A673 (cell line): ENCODE measurements at regions not wholly inside any gene's neighbourhood (a gene's known extent, or its start where the extent isn't known, plus 50 kb on each side); places are given as distances from the start of the nearest gene placed in this dataset.

ENCODE experiments used
- BruUV-seq: library from RNA; stranded (reverse); fragments of 400-500 nt; replicated peaks from 2 replicates; lab custom pipeline; 2021; lab: Mats Ljungman, UMichigan
- CTCF ChIA-PET: fragments of 300-600 bp; sonication (Branson Sonifier 250); formaldehyde crosslinking; loops from one replicate; lab custom pipeline; 2022; ENCODE audit warnings: antibody characterized with exemption; lab: Charles Lee
- POLR2A ChIA-PET: fragments of 300-600 bp; sonication (Branson Sonifier 250); formaldehyde crosslinking; loops from one replicate; lab custom pipeline; 2022; ENCODE audit warnings: antibody characterized with exemption; ENCODE audit not compliant: low non-redundant PET; lab: Charles Lee
- DNase-seq: peaks from one replicate; pipeline ENCODE4 v3.0.0-alpha.2; 2015; ENCODE audit warnings: low spot score
- H3K27ac ChIP-seq: fragments of 200-600 bp; sonication (generic); 2 replicates; pipeline ENCODE4 v1.5.1; 2016; ENCODE audit warnings: mixed run types, low read depth, mild to moderate bottlenecking, mixed read lengths, antibody characterized with exemption, low read length; ENCODE audit not compliant: poor library complexity, severe bottlenecking
- H3K27me3 ChIP-seq: fragments of 200-600 bp; sonication (generic); replicated peaks from 2 replicates; pipeline ENCODE4 v1.6.1; 2017; ENCODE audit warnings: mixed run types, low read depth, mild to moderate bottlenecking, mixed read lengths, antibody characterized with exemption, low read length; ENCODE audit not compliant: insufficient read depth, poor library complexity
- H3K36me3 ChIP-seq: fragments of 200-600 bp; sonication (generic); 2 replicates; pipeline ENCODE4 v1.6.1; 2016; ENCODE audit warnings: mixed run types, mild to moderate bottlenecking, mixed read lengths, antibody characterized with exemption, low read length; ENCODE audit not compliant: insufficient read depth, poor library complexity, severe bottlenecking
- H3K4me1 ChIP-seq: fragments of 200-600 bp; sonication (generic); 2 replicates; pipeline ENCODE4 v1.6.1; 2017; ENCODE audit warnings: mixed run types, mild to moderate bottlenecking, mixed read lengths, antibody characterized with exemption, low read length; ENCODE audit not compliant: insufficient read depth, poor library complexity, severe bottlenecking
- H3K4me3 ChIP-seq: fragments of 200-600 bp; sonication (generic); 2 replicates; pipeline ENCODE4 v1.5.1; 2016; ENCODE audit warnings: low read depth, mixed run types, mild to moderate bottlenecking, mixed read lengths, low read length; ENCODE audit not compliant: poor library complexity, severe bottlenecking
- H3K9me3 ChIP-seq: fragments of 200-600 bp; sonication (generic); 2 replicates; pipeline ENCODE4 v1.6.1; 2016; ENCODE audit warnings: mixed run types, low read depth, mild to moderate bottlenecking, mixed read lengths, antibody characterized with exemption, low read length; ENCODE audit not compliant: poor library complexity, severe bottlenecking
- EZH2 ChIP-seq: fragments of 200-600 bp; sonication (generic); IDR thresholded peaks from 2 replicates; pipeline ENCODE4 v1.6.1; 2017; ENCODE audit warnings: borderline replicate concordance, low read depth, mild to moderate bottlenecking, mixed read lengths, antibody characterized with exemption, low read length; ENCODE audit not compliant: poor library complexity, severe bottlenecking
- intact Hi-C: fragments of 100-400 bp; cut with micrococcal nuclease; formaldehyde crosslinking; loops from one replicate; pipeline ENCODE4 v1.10.0; 2022; ENCODE audit not compliant: unreplicated experiment
- TF ChIP-seq, protein P1 (sequence below): fragments of 300-800, 200-600 bp; sonication (generic); conservative IDR thresholded peaks from 2 replicates; pipeline ENCODE4 v1.5.1; 2017; ENCODE audit warnings: low read depth, mild to moderate bottlenecking, antibody characterized with exemption, low read length, moderate library complexity, mixed read lengths

GRCh38 chrX:144637731-144638130 lies 609.6 kb upstream of the SPANXN1 start:
- H3K4me3 ChIP-seq: no peak overlapping the region
- CTCF ChIA-PET: no interaction called here
- no peaks in the 10 kb centered on the region for H3K27me3 ChIP-seq
- no peak for TF ChIP-seq EZH2
- TF ChIP-seq, protein P1, sequence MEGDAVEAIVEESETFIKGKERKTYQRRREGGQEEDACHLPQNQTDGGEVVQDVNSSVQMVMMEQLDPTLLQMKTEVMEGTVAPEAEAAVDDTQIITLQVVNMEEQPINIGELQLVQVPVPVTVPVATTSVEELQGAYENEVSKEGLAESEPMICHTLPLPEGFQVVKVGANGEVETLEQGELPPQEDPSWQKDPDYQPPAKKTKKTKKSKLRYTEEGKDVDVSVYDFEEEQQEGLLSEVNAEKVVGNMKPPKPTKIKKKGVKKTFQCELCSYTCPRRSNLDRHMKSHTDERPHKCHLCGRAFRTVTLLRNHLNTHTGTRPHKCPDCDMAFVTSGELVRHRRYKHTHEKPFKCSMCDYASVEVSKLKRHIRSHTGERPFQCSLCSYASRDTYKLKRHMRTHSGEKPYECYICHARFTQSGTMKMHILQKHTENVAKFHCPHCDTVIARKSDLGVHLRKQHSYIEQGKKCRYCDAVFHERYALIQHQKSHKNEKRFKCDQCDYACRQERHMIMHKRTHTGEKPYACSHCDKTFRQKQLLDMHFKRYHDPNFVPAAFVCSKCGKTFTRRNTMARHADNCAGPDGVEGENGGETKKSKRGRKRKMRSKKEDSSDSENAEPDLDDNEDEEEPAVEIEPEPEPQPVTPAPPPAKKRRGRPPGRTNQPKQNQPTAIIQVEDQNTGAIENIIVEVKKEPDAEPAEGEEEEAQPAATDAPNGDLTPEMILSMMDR: no peak
- BruUV-seq: no TSS peak
- no peaks in the 10 kb centered on the region for H3K4me1 ChIP-seq
- intact Hi-C loops: no loop called here
- peaks cover 16% of the 10 kb centered on the region for H3K9me3 ChIP-seq
- POLR2A ChIA-PET: no interaction called here
- no peak overlapping the region for H3K27ac ChIP-seq
- H3K36me3 ChIP-seq: no peaks in the 10 kb centered on the region
- DNase-seq: no peak

- no peak overlapping the region for H3K4me3 ChIP-seq
- H3K36me3 ChIP-seq: no peaks in the 10 kb centered on the region
- no peaks in the 10 kb centered on the region for H3K27me3 ChIP-seq
- no peaks in the 10 kb centered on the region for H3K4me1 ChIP-seq
- no peak for TF ChIP-seq EZH2
- TF ChIP-seq, protein P1: no peak
- no peak overlapping the region for H3K27ac ChIP-seq
- CTCF ChIA-PET: no interaction called here
- peaks cover 16% of the 10 kb centered on the region for H3K9me3 ChIP-seq
- no TSS peak for BruUV-seq
- POLR2A ChIA-PET: no interaction called here
- intact Hi-C loops: no loop called here
- DNase-seq: no peak
Measured at GRCh38 chrX:144648788-144649187, 598.5 kb upstream of the SPANXN1 start.

GRCh38 chrX:144681501-144681900 lies 565.8 kb upstream of the SPANXN1 start:
- H3K4me1 ChIP-seq: no peaks in the 10 kb centered on the region
- ChIA-PET CTCF (no interaction called here), POLR2A (no interaction called here)
- no peak for TF ChIP-seq EZH2
- TF ChIP-seq, protein P1: no peak
- H3K27ac ChIP-seq: no peak overlapping the region
- DNase-seq: no peak
- H3K27me3 ChIP-seq: no peaks in the 10 kb centered on the region
- BruUV-seq: no TSS peak
- no peak overlapping the region for H3K4me3 ChIP-seq
- H3K36me3 ChIP-seq: no peaks in the 10 kb centered on the region
- peaks cover 36% of the 10 kb centered on the region for H3K9me3 ChIP-seq
- intact Hi-C loops: no loop called here
